ENCODE measurements at regions not wholly inside any gene's neighbourhood (a gene's known extent, or its start where the extent isn't known, plus 50 kb on each side); places are given as distances from the start of the nearest gene placed in this dataset.

DNA sequence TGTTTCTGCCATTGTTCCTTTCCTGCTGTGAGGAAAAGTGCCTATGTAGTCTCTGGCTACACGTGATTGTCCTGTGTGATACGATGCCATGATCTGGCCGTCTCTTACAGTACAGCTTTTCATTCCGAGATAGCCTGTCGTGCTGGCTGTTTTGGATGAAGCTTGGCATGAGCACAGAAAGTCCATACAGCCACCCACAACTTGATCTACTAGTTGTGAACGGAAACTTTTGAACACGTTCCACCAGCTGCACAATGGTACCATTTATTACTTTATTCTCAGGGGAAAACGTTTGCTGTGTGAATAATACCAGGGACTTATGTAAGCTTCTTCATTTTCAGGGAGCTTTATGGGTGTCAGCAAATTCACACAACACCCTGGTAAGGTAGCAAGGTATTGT lies 217.6 kb upstream of the ANKRD55 start:
- TF ChIP-seq TAF1 (IDR thresholded peaks at IDR 0.05; ENCODE audit: borderline replicate concordance, insufficient read depth, low read length) (no peak), POLR2AphosphoS5 (IDR thresholded peaks at IDR 0.05; ENCODE audit: low read depth, low read length) (no peak), SIN3A (IDR thresholded peaks at IDR 0.05; ENCODE audit: borderline replicate concordance, insufficient read depth, low read length) (no peak), FOXP2 (optimal IDR thresholded peaks at IDR 0.05; ENCODE audit: borderline replicate concordance, extremely low read depth, extremely low read length, insufficient read depth) (no peak), REST (IDR thresholded peaks at IDR 0.05; ENCODE audit: insufficient read depth in 1 of 2, low read depth in 2 of 2, low read length in 2 of 2) (no peak)

DNA sequence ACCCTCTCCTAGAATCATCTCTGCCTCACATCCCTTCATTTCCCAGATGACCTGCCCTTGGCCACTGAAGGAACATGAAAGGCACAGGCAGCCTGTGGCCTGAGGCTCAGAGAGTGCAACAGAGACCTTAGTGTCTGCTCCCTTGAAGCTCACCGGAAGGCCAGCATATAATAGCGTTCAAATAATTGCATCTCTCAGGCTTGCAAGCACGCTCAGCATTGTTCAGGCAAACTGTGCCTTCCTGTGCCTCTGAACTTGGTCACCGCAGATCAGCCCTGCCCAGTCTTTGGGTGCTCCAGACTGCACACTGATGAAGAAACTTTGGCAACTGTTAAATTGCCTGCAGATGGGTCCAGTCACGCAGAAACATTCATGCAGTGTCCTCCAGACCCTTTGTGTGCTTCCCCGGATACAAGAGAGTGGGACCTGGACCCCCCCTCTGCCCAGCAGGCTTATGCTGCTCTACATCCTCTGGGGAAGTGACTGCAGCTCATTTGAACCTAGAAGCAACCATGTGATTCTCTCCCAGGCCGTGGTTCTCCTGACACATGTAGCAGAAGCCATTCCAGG lies 216.0 kb upstream of the ANKRD55 start:
- TF ChIP-seq SIN3A (IDR thresholded peaks at IDR 0.05; ENCODE audit: borderline replicate concordance, insufficient read depth, low read length) = no peak
- TF ChIP-seq REST (IDR thresholded peaks at IDR 0.05; ENCODE audit: insufficient read depth in 1 of 2, low read depth in 2 of 2, low read length in 2 of 2) = no peak
- no peak for TF ChIP-seq FOXP2 (optimal IDR thresholded peaks at IDR 0.05; ENCODE audit: borderline replicate concordance, extremely low read depth, extremely low read length, insufficient read depth)
- no peak for TF ChIP-seq TAF1 (IDR thresholded peaks at IDR 0.05; ENCODE audit: borderline replicate concordance, insufficient read depth, low read length)
- no peak for TF ChIP-seq POLR2AphosphoS5 (IDR thresholded peaks at IDR 0.05; ENCODE audit: low read depth, low read length)

- no peak for TF ChIP-seq POLR2AphosphoS5 (IDR thresholded peaks at IDR 0.05; ENCODE audit: low read depth, low read length)
- no peak for TF ChIP-seq REST (IDR thresholded peaks at IDR 0.05; ENCODE audit: insufficient read depth in 1 of 2, low read depth in 2 of 2, low read length in 2 of 2)
- TF ChIP-seq FOXP2 (optimal IDR thresholded peaks at IDR 0.05; ENCODE audit: borderline replicate concordance, extremely low read depth, extremely low read length, insufficient read depth) = no peak
- TF ChIP-seq TAF1 (IDR thresholded peaks at IDR 0.05; ENCODE audit: borderline replicate concordance, insufficient read depth, low read length) = no peak
- no peak for TF ChIP-seq SIN3A (IDR thresholded peaks at IDR 0.05; ENCODE audit: borderline replicate concordance, insufficient read depth, low read length)
Measured at GRCh38 chr5:56447656-56448055, 214.5 kb upstream of the ANKRD55 start.

- no peak for TF ChIP-seq FOXP2 (optimal IDR thresholded peaks at IDR 0.05; ENCODE audit: borderline replicate concordance, extremely low read depth, extremely low read length, insufficient read depth)
- TF ChIP-seq TAF1 (IDR thresholded peaks at IDR 0.05; ENCODE audit: borderline replicate concordance, insufficient read depth, low read length) = no peak
- TF ChIP-seq POLR2AphosphoS5 (IDR thresholded peaks at IDR 0.05; ENCODE audit: low read depth, low read length) = no peak
Measured at GRCh38 chr5:56447232-56447631, 214.1 kb upstream of the ANKRD55 start.

- TF ChIP-seq POLR2AphosphoS5 (IDR thresholded peaks at IDR 0.05; ENCODE audit: low read depth, low read length) (no peak), FOXP2 (optimal IDR thresholded peaks at IDR 0.05; ENCODE audit: borderline replicate concordance, extremely low read depth, extremely low read length, insufficient read depth) (no peak), REST (IDR thresholded peaks at IDR 0.05; ENCODE audit: insufficient read depth in 1 of 2, low read depth in 2 of 2, low read length in 2 of 2) (no peak), TAF1 (IDR thresholded peaks at IDR 0.05; ENCODE audit: borderline replicate concordance, insufficient read depth, low read length) (no peak), SIN3A (IDR thresholded peaks at IDR 0.05; ENCODE audit: borderline replicate concordance, insufficient read depth, low read length) (no peak)
Measured at GRCh38 chr5:56446728-56447127, 213.6 kb upstream of the ANKRD55 start.

Data from PFSK-1 (cell line).